Cardiac muscle cell (in vitro differentiated cells and primary cell): ENCODE measurements at regions not wholly inside any gene's neighbourhood (a gene's known extent, or its start where the extent isn't known, plus 50 kb on each side); places are given as distances from the start of the nearest gene placed in this dataset.

Experiments used
- DNase-seq, 2 donors: peaks; one replicate each; pipeline versions ENCODE4 v3.0.0 to v3.0.0-alpha.2; 2010 to 2017; ENCODE audit warnings: low read depth in 1 of 2, low spot score in 1 of 2
- H3K27ac ChIP-seq: fragments of 200-600 bp; sonication (generic); 2 replicates; pipeline ENCODE4 v1.5.1; 2016
- H3K27me3 ChIP-seq: fragments of 200-600 bp; sonication (generic); 2 replicates; pipeline ENCODE4 v1.6.0; 2016; ENCODE audit warnings: control low read depth
- H3K36me3 ChIP-seq: fragments of 200-600 bp; sonication (generic); 2 replicates; pipeline ENCODE4 v1.5.1; 2016; ENCODE audit warnings: control low read depth
- H3K4me1 ChIP-seq: fragments of 200-600 bp; sonication (generic); 2 replicates; pipeline ENCODE4 v1.8.1; 2017; ENCODE audit warnings: low read depth, mild to moderate bottlenecking, mixed run types
- H3K4me3 ChIP-seq: fragments of 200-600 bp; sonication (generic); 2 replicates; pipeline ENCODE4 v1.5.1; 2016; ENCODE audit warnings: mild to moderate bottlenecking
- H3K9me3 ChIP-seq: fragments of 200-600 bp; sonication (generic); 2 replicates; pipeline ENCODE4 v1.5.1; 2017; ENCODE audit warnings: low read depth, mild to moderate bottlenecking, control low read depth
- CTCF ChIP-seq: IDR thresholded peaks from 2 replicates; pipeline ENCODE4 v1.5.1; 2012; ENCODE audit warnings: low read depth, mild to moderate bottlenecking, low read length

DNA sequence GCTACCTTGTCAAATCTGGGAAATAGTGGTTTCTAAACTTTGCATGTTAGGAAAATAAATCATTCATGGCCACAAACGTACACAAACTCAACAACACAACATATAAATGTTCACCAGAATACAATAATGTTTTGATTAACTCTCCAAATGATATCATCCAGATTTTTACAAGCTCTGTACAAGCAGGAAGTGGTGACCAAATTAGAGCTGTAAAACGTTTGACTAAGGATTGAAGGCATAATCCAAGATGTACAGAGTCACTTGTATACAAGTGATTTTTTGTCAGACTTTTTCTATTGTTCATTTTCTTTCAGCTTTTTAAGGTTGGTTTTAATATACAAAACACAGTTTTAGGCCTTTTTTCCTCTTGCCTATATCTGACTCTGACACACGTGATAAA lies 748.4 kb upstream of the GRM7 start:
- Histone ChIP-seq H3K27me3 (no peaks in the 10 kb centered on the region), H3K27ac (no peak overlapping the region), H3K4me1 (no peaks in the 10 kb centered on the region), H3K9me3 (no peaks in the 10 kb centered on the region), H3K4me3 (no peak overlapping the region), H3K36me3 (no peaks in the 10 kb centered on the region)
- TF ChIP-seq CTCF, result no peak
- no peak for DNase-seq

- no peaks in the 10 kb centered on the region for H3K4me1 ChIP-seq
- H3K9me3 ChIP-seq, result no peaks in the 10 kb centered on the region
- H3K4me3 ChIP-seq, result no peak overlapping the region
- H3K27me3 ChIP-seq, result no peaks in the 10 kb centered on the region
- H3K36me3 ChIP-seq, result no peaks in the 10 kb centered on the region
- no peak for TF ChIP-seq CTCF
- no peak overlapping the region for H3K27ac ChIP-seq
- DNase-seq, result no peak
Measured at GRCh38 chr3:6113338-6113737, 747.6 kb upstream of the GRM7 start.

DNA sequence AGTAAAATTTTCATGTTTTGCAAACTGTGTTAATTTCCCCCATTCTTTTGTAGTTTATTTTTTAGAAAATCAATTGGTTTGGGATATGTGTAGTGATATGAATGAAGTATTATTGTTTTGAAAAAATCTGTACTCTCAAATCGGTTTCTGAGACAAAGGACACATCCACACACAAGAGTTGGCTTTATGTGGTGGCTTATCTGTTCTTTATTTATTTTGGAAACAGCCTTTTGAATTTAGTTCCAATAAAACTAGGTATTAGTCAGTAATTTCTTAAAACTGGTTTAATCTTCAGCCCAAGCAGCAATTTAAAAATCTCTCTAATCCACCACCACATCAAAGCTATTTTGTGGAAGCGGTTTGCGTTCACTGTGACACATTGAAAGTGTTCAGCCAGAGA lies 741.5 kb upstream of the GRM7 start:
- no peak for TF ChIP-seq CTCF
- Histone ChIP-seq H3K9me3 (no peaks in the 10 kb centered on the region), H3K27me3 (no peaks in the 10 kb centered on the region), H3K4me3 (no peak overlapping the region), H3K4me1 (no peaks in the 10 kb centered on the region), H3K36me3 (no peaks in the 10 kb centered on the region), H3K27ac (no peak overlapping the region)
- DNase-seq, result no peak

GRCh38 chr3:6120786-6121185 lies 740.1 kb upstream of the GRM7 start:
- no peaks in the 10 kb centered on the region for H3K4me1 ChIP-seq
- H3K27me3 ChIP-seq, result no peaks in the 10 kb centered on the region
- DNase-seq, result no peak

GRCh38 chr3:6124875-6125274 lies 736.0 kb upstream of the GRM7 start:
- Histone ChIP-seq H3K36me3 (no peaks in the 10 kb centered on the region), H3K4me3 (no peak overlapping the region), H3K27me3 (no peaks in the 10 kb centered on the region), H3K9me3 (no peaks in the 10 kb centered on the region), H3K27ac (no peak overlapping the region), H3K4me1 (no peaks in the 10 kb centered on the region)
- TF ChIP-seq CTCF, result no peak
- no peak for DNase-seq

More at GRCh38 chr3:6120786-6121185, 740.1 kb upstream of the GRM7 start:
- TF ChIP-seq CTCF, result no peak
- Histone ChIP-seq H3K27ac (no peak overlapping the region), H3K9me3 (no peaks in the 10 kb centered on the region), H3K36me3 (no peaks in the 10 kb centered on the region), H3K4me3 (no peak overlapping the region)

GRCh38 chr3:6125520-6125919 lies 735.4 kb upstream of the GRM7 start:
- no peaks in the 10 kb centered on the region for H3K9me3 ChIP-seq
- TF ChIP-seq CTCF, result no peak
- H3K36me3 ChIP-seq, result no peaks in the 10 kb centered on the region
- H3K27me3 ChIP-seq, result no peaks in the 10 kb centered on the region
- no peak overlapping the region for H3K4me3 ChIP-seq
- DNase-seq, result peak in 1 of 2 donors; percentile 14
- H3K4me1 ChIP-seq, result no peaks in the 10 kb centered on the region
- H3K27ac ChIP-seq, result no peak overlapping the region
